ENCODE measurements at regions not wholly inside any gene's neighbourhood (a gene's known extent, or its start where the extent isn't known, plus 50 kb on each side); places are given as distances from the start of the nearest gene placed in this dataset.
A peak's percentile ranks its signal among the peaks of the same experiment; 100 is the strongest.

- no peak for TF ChIP-seq POLR2AphosphoS5 (IDR thresholded peaks at IDR 0.05)
- no peak for TF ChIP-seq CTCF (IDR thresholded peaks at IDR 0.05)
- no peak for TF ChIP-seq EP300 (IDR thresholded peaks at IDR 0.05)
- no peak for TF ChIP-seq POLR2A (IDR thresholded peaks at IDR 0.05; ENCODE audit: low read depth)
- intact Hi-C loops (cut with DNase I): no loop called here
Measured at GRCh38 chr9:107994648-107995047, 505.1 kb upstream of the KLF4 start.

DNA sequence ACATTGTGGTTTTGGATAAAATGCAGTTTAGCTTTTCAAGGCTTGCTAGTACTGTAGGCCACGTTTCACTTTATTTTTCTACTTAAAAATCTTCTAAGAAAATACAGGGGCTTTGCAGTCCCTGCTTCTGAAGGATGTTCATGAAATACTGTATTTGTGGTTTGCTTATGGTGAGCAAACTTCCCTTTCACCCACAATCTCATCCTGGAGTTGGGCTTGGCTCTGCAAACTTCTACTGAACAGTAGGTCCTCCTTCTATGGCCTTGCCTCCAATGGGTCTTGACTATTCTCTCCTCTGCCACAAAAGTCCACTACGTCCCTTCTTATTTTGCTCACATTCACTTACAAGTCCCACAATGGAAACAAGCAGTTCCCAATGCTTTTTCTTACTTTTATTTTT is 502.7 kb upstream of the KLF4 start:
- 80% methylated on average over 2 of the region's 2 CpGs for WGBS
- H3K36me3 ChIP-seq: no peaks in the 10 kb centered on the region
- DNase-seq (ENCODE audit: extremely low spot score): no peak
- intact Hi-C loops (cut with DNase I): no loop called here
- no peak for TF ChIP-seq POLR2A (IDR thresholded peaks at IDR 0.05; ENCODE audit: low read depth)
- TF ChIP-seq POLR2AphosphoS5 (IDR thresholded peaks at IDR 0.05): no peak
- no peak for TF ChIP-seq EP300 (IDR thresholded peaks at IDR 0.05)
- no peak for TF ChIP-seq CTCF (IDR thresholded peaks at IDR 0.05)
- no peak overlapping the region for H3K4me3 ChIP-seq
- no peak overlapping the region for H3K27ac ChIP-seq (replicated peaks in 1 of 4)
- H3K4me1 ChIP-seq: no peaks in the 10 kb centered on the region
- no peaks in the 10 kb centered on the region for H3K9me3 ChIP-seq
- no peaks in the 10 kb centered on the region for H3K27me3 ChIP-seq

More at GRCh38 chr9:107994648-107995047, 505.1 kb upstream of the KLF4 start:
- WGBS: 77% methylated on average over 2 of the region's 2 CpGs
- H3K9me3 ChIP-seq: no peaks in the 10 kb centered on the region
- no peaks in the 10 kb centered on the region for H3K4me1 ChIP-seq
- DNase-seq (ENCODE audit: extremely low spot score): no peak
- H3K27ac ChIP-seq (replicated peaks in 1 of 4): no peak overlapping the region
- H3K4me3 ChIP-seq: no peak overlapping the region
- no peaks in the 10 kb centered on the region for H3K27me3 ChIP-seq
- H3K36me3 ChIP-seq: no peaks in the 10 kb centered on the region

DNA sequence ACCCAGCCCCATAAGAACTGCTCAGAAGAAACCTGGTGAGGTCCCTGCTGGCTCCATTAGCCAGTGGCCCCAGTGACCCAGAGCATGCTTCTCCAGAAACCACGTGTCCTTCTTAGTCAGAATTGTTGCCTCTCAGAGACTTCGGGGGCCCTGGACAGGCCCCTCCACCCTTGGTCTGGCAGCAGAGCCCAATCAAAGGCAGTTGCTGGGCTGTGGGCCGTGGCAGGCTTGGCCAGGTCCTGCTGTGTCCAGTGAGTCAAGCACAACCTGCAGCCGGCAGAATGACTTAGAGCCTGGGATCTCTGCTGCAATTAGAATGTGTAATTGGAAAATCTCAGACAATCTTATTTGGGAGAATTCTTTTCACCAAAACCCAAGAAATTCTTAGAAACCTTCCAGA is 502.0 kb upstream of the KLF4 start:
- Histone ChIP-seq H3K27me3 (no peaks in the 10 kb centered on the region), H3K4me3 (no peak overlapping the region), H3K4me1 (no peaks in the 10 kb centered on the region), H3K27ac (replicated peaks in 1 of 4) (no peak overlapping the region), H3K9me3 (no peaks in the 10 kb centered on the region), H3K36me3 (no peaks in the 10 kb centered on the region)
- TF ChIP-seq EP300 (IDR thresholded peaks at IDR 0.05) (no peak), POLR2AphosphoS5 (IDR thresholded peaks at IDR 0.05) (no peak), POLR2A (IDR thresholded peaks at IDR 0.05; ENCODE audit: low read depth) (no peak), CTCF (IDR thresholded peaks at IDR 0.05) (no peak)
- DNase-seq (ENCODE audit: extremely low spot score): no peak
- WGBS: 96% methylated on average over 2 of the region's 4 CpGs
- intact Hi-C loops (cut with DNase I): no loop called here

DNA sequence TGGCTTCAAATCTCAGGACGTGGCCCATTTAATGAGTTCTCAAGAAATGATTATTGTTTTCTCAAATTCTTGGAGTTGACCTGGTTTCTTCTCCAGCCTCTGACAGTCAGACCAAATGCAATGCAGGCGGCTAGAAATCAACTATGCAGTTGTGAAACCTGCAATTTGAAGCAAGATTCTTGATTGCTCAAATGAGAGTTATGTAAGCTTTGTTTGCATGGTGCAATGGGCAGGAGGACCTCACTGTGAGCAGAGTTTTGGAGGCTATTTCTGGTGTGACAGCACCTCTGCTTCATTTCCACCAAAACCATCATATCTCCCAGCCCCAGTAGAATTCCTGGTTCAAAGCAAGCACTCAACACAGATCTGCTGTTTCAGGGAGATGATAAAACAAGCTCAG is 500.0 kb upstream of the KLF4 start:
- 81% methylated on average over 2 of the region's 2 CpGs for WGBS
- no peak overlapping the region for H3K4me3 ChIP-seq
- H3K9me3 ChIP-seq: no peaks in the 10 kb centered on the region
- intact Hi-C loops (cut with DNase I): loop anchor here (10.0 kb wide), 1 partner anchor 505 kb away; the partner anchor contains the start of gene KLF4
- TF ChIP-seq POLR2A (IDR thresholded peaks at IDR 0.05; ENCODE audit: low read depth) (no peak), POLR2AphosphoS5 (IDR thresholded peaks at IDR 0.05) (peak; percentile 33 to 69), EP300 (IDR thresholded peaks at IDR 0.05) (no peak)
- no peaks in the 10 kb centered on the region for H3K27me3 ChIP-seq
- no peaks in the 10 kb centered on the region for H3K36me3 ChIP-seq
- H3K27ac ChIP-seq (replicated peaks in 1 of 4): peak overlapping the region in 2 of 4 donors; percentile 10 to 34
- no peak for DNase-seq (ENCODE audit: extremely low spot score)
- H3K4me1 ChIP-seq: no peaks in the 10 kb centered on the region

DNA sequence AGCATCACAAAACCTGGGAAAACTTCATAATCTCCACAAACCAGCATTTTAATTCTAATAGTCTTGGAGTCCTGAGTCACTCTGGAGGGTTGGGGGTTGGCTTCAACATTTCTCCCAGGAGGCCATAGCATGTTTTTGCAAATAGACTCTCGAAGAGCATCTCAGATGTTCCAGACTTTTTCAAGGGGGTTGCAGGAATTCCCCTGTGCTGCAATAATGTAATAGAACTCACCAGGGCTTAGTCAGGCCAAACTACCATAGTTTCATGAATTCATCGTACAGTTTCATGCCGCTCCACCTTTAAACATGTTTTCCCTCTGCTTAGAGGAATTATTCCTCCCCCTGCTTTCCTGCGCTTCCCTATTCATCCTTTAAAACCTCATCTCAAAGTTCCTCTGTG is 499.5 kb upstream of the KLF4 start:
- Histone ChIP-seq H3K4me3 (no peak overlapping the region), H3K27me3 (no peaks in the 10 kb centered on the region), H3K9me3 (no peaks in the 10 kb centered on the region), H3K4me1 (no peaks in the 10 kb centered on the region), H3K36me3 (no peaks in the 10 kb centered on the region), H3K27ac (replicated peaks in 1 of 4) (peak overlapping the region in 3 of 4 donors; percentile 10 to 34 (median 21))
- intact Hi-C loops (cut with DNase I): loop anchor here (10.0 kb wide), 1 partner anchor 504 kb away; the partner anchor contains the start of gene KLF4
- DNase-seq (ENCODE audit: extremely low spot score): no peak
- 53% methylated on average over 4 of the region's 4 CpGs for WGBS
- TF ChIP-seq POLR2AphosphoS5 (IDR thresholded peaks at IDR 0.05): no peak
- no peak for TF ChIP-seq CTCF (IDR thresholded peaks at IDR 0.05)
- TF ChIP-seq EP300 (IDR thresholded peaks at IDR 0.05): no peak
- TF ChIP-seq POLR2A (IDR thresholded peaks at IDR 0.05; ENCODE audit: low read depth): no peak
